Spinal cord (tissue), 9 donors: ENCODE measurements at regions not wholly inside any gene's neighbourhood (a gene's known extent, or its start where the extent isn't known, plus 50 kb on each side); places are given as distances from the start of the nearest gene placed in this dataset.
"Not testable (repeated sequence)": the region's sequence is repeated elsewhere in the genome, so short reads cannot be mapped to it uniquely, and the experiment has no call there.

Source experiments
- DNase-seq, 6 donors: peaks; one replicate each; pipeline versions ENCODE4 v3.0.0 to v3.0.0-alpha.2; 2013 to 2015; ENCODE audit warnings: low spot score in 6 of 6, low read depth in 4 of 6
- H3K27ac ChIP-seq: one replicate; pipeline ENCODE4 v1.5.1; 2013; ENCODE audit warnings: low read depth, low read length, control low read depth
- H3K27me3 ChIP-seq: one replicate; pipeline ENCODE4 v1.6.1; 2013; ENCODE audit warnings: low read length; ENCODE audit not compliant: control insufficient read depth, insufficient read depth
- H3K36me3 ChIP-seq: one replicate; pipeline ENCODE4 v1.6.1; 2013; ENCODE audit warnings: low read length; ENCODE audit not compliant: control insufficient read depth, insufficient read depth
- H3K4me1 ChIP-seq: one replicate; pipeline ENCODE4 v1.6.1; 2013; ENCODE audit warnings: low read length; ENCODE audit not compliant: control insufficient read depth, insufficient read depth
- H3K4me3 ChIP-seq: one replicate; pipeline ENCODE4 v1.5.1; 2013; ENCODE audit warnings: low read depth, low read length, control low read depth
- H3K9me3 ChIP-seq: one replicate; pipeline ENCODE4 v1.6.1; 2013; ENCODE audit warnings: low read length; ENCODE audit not compliant: control insufficient read depth, insufficient read depth
- WGBS: methylation state at CpG from one replicate; pipeline ENCODE4 v1.1.5; 2013; ENCODE audit warnings: missing lambda C conversion rate; ENCODE audit not compliant: insufficient coverage; 5-methylcytosine and 5-hydroxymethylcytosine counted together
- donor health status: healthy.

- H3K27me3 ChIP-seq = no peaks in the 10 kb centered on the region
- no peaks in the 10 kb centered on the region for H3K9me3 ChIP-seq
- WGBS = 79% methylated on average over 12 of the region's 14 CpGs
- no peak overlapping the region for H3K4me3 ChIP-seq
- H3K4me1 ChIP-seq = no peaks in the 10 kb centered on the region
- H3K36me3 ChIP-seq = no peaks in the 10 kb centered on the region
- no peak overlapping the region for H3K27ac ChIP-seq
- DNase-seq = no peak
These were observed 50.5 kb upstream of the PGBD5 start for GRCh38 chr1:230476622-230477003.

- not testable (repeated sequence) for H3K27ac ChIP-seq, H3K36me3 ChIP-seq, H3K27me3 ChIP-seq, H3K9me3 ChIP-seq, H3K4me3 ChIP-seq, H3K4me1 ChIP-seq, DNase-seq
- 56% methylated on average over 9 of the region's 12 CpGs for WGBS
These were observed 49.9 kb upstream of the PGBD5 start for GRCh38 chr1:230475856-230476621.
